Inflammatory macrophage treated with lipopolysaccharide for 4 hours (primary cell): ENCODE measurements at regions not wholly inside any gene's neighbourhood (a gene's known extent, or its start where the extent isn't known, plus 50 kb on each side); places are given as distances from the start of the nearest gene placed in this dataset.

Source experiments
- DNase-seq: peaks from one replicate; pipeline ENCODE4 v3.0.0-alpha.2; 2020

GRCh38 chr20:1786486-1786885 is 108.7 kb upstream of the SIRPA start:
- no peak for DNase-seq

- DNase-seq, result peak; percentile 14
Measured at GRCh38 chr20:1784586-1784985, 110.6 kb upstream of the SIRPA start.

- DNase-seq, result no peak
Measured at GRCh38 chr20:1783245-1783644, 112.0 kb upstream of the SIRPA start.

- no peak for DNase-seq
Measured at GRCh38 chr20:1782181-1782580, 113.0 kb upstream of the SIRPA start.

GRCh38 chr20:1779567-1779966 is 115.6 kb upstream of the SIRPA start:
- no peak for DNase-seq

- no peak for DNase-seq
Measured at GRCh38 chr20:1778338-1778737, 116.9 kb upstream of the SIRPA start.

GRCh38 chr20:1777476-1777820 is 117.8 kb upstream of the SIRPA start:
- DNase-seq, result no peak

GRCh38 chr20:1776681-1777475 is 118.3 kb upstream of the SIRPA start:
- peak; percentile 79 for DNase-seq

GRCh38 chr20:1775117-1775516 is 117.5 kb upstream of the SIRPG start:
- no peak for DNase-seq

- no peak for DNase-seq
Measured at GRCh38 chr20:1774479-1774878, 116.9 kb upstream of the SIRPG start.

GRCh38 chr20:1773816-1774215 is 116.2 kb upstream of the SIRPG start:
- DNase-seq, result no peak

- DNase-seq, result no peak
Measured at GRCh38 chr20:1769491-1769890, 111.9 kb upstream of the SIRPG start.

GRCh38 chr20:1766731-1767130 is 109.2 kb upstream of the SIRPG start:
- peak; percentile 54 for DNase-seq

GRCh38 chr20:1764136-1765033 is 106.8 kb upstream of the SIRPG start:
- DNase-seq, result peak; percentile 76

GRCh38 chr20:1761598-1761997 is 104.0 kb upstream of the SIRPG start:
- no peak for DNase-seq

GRCh38 chr20:1761116-1761515 is 103.5 kb upstream of the SIRPG start:
- no peak for DNase-seq

- DNase-seq, result no peak
Measured at GRCh38 chr20:1758765-1759164, 101.2 kb upstream of the SIRPG start.

- DNase-seq, result no peak
Measured at GRCh38 chr20:1757606-1758512, 100.3 kb upstream of the SIRPG start.

- peak; percentile 70 for DNase-seq
Measured at GRCh38 chr20:1757072-1757471, 99.5 kb upstream of the SIRPG start.

- no peak for DNase-seq
Measured at GRCh38 chr20:1754749-1755148, 97.2 kb upstream of the SIRPG start.

GRCh38 chr20:1754306-1754705 is 96.7 kb upstream of the SIRPG start:
- no peak for DNase-seq

- DNase-seq, result no peak
Measured at GRCh38 chr20:1752045-1752444, 94.5 kb upstream of the SIRPG start.

- no peak for DNase-seq
Measured at GRCh38 chr20:1748777-1749176, 91.2 kb upstream of the SIRPG start.
